ENCODE measurements at regions not wholly inside any gene's neighbourhood (a gene's known extent, or its start where the extent isn't known, plus 50 kb on each side); places are given as distances from the start of the nearest gene placed in this dataset.

- Histone ChIP-seq H3K4me3 (ENCODE audit: low read depth in 1 of 5, low read length in 5 of 5) (no peak overlapping the region), H3K9me3 (ENCODE audit: control insufficient read depth in 5 of 5, low read length in 5 of 5) (no peaks in the 10 kb centered on the region), H3K27ac (ENCODE audit: low read depth, low read length) (no peak overlapping the region), H3K4me1 (ENCODE audit: control insufficient read depth in 5 of 5, insufficient read depth in 5 of 5, low read length in 5 of 5) (no peaks in the 10 kb centered on the region), H3K27me3 (ENCODE audit: control insufficient read depth in 5 of 5, insufficient read depth in 4 of 5, low read length in 5 of 5) (no peaks in the 10 kb centered on the region), H3K9ac (ENCODE audit: low read length in 5 of 5) (no peak overlapping the region), H3K36me3 (ENCODE audit: control insufficient read depth in 5 of 5, insufficient read depth in 5 of 5, low read length in 5 of 5) (no peaks in the 10 kb centered on the region)
These were observed 247.7 kb downstream of the ICOS start for GRCh38 chr2:204184226-204184625.

GRCh38 chr2:204187229-204188083, 250.9 kb downstream of the ICOS start:
- no peaks in the 10 kb centered on the region for H3K36me3 ChIP-seq (ENCODE audit: control insufficient read depth in 5 of 5, insufficient read depth in 5 of 5, low read length in 5 of 5)
- H3K9me3 ChIP-seq (ENCODE audit: control insufficient read depth in 5 of 5, low read length in 5 of 5) = no peaks in the 10 kb centered on the region
- no peak overlapping the region for H3K4me3 ChIP-seq (ENCODE audit: low read depth in 1 of 5, low read length in 5 of 5)
- no peak overlapping the region for H3K9ac ChIP-seq (ENCODE audit: low read length in 5 of 5)
- H3K27me3 ChIP-seq (ENCODE audit: control insufficient read depth in 5 of 5, insufficient read depth in 4 of 5, low read length in 5 of 5) = no peaks in the 10 kb centered on the region
- no peak overlapping the region for H3K27ac ChIP-seq (ENCODE audit: low read depth, low read length)
- no peaks in the 10 kb centered on the region for H3K4me1 ChIP-seq (ENCODE audit: control insufficient read depth in 5 of 5, insufficient read depth in 5 of 5, low read length in 5 of 5)

GRCh38 chr2:204191574-204191973, 255.0 kb downstream of the ICOS start:
- Histone ChIP-seq H3K4me3 (ENCODE audit: low read depth in 1 of 5, low read length in 5 of 5) (no peak overlapping the region), H3K9me3 (ENCODE audit: control insufficient read depth in 5 of 5, low read length in 5 of 5) (no peaks in the 10 kb centered on the region), H3K27me3 (ENCODE audit: control insufficient read depth in 5 of 5, insufficient read depth in 4 of 5, low read length in 5 of 5) (no peaks in the 10 kb centered on the region), H3K4me1 (ENCODE audit: control insufficient read depth in 5 of 5, insufficient read depth in 5 of 5, low read length in 5 of 5) (no peaks in the 10 kb centered on the region), H3K36me3 (ENCODE audit: control insufficient read depth in 5 of 5, insufficient read depth in 5 of 5, low read length in 5 of 5) (no peaks in the 10 kb centered on the region), H3K9ac (ENCODE audit: low read length in 5 of 5) (no peak overlapping the region), H3K27ac (ENCODE audit: low read depth, low read length) (no peak overlapping the region)

GRCh38 chr2:204195498-204195897, 258.9 kb downstream of the ICOS start:
- Histone ChIP-seq H3K9ac (ENCODE audit: low read length in 5 of 5) (no peak overlapping the region), H3K9me3 (ENCODE audit: control insufficient read depth in 5 of 5, low read length in 5 of 5) (no peaks in the 10 kb centered on the region), H3K27me3 (ENCODE audit: control insufficient read depth in 5 of 5, insufficient read depth in 4 of 5, low read length in 5 of 5) (no peaks in the 10 kb centered on the region), H3K4me1 (ENCODE audit: control insufficient read depth in 5 of 5, insufficient read depth in 5 of 5, low read length in 5 of 5) (no peaks in the 10 kb centered on the region), H3K36me3 (ENCODE audit: control insufficient read depth in 5 of 5, insufficient read depth in 5 of 5, low read length in 5 of 5) (no peaks in the 10 kb centered on the region), H3K4me3 (ENCODE audit: low read depth in 1 of 5, low read length in 5 of 5) (no peak overlapping the region), H3K27ac (ENCODE audit: low read depth, low read length) (no peak overlapping the region)

DNA sequence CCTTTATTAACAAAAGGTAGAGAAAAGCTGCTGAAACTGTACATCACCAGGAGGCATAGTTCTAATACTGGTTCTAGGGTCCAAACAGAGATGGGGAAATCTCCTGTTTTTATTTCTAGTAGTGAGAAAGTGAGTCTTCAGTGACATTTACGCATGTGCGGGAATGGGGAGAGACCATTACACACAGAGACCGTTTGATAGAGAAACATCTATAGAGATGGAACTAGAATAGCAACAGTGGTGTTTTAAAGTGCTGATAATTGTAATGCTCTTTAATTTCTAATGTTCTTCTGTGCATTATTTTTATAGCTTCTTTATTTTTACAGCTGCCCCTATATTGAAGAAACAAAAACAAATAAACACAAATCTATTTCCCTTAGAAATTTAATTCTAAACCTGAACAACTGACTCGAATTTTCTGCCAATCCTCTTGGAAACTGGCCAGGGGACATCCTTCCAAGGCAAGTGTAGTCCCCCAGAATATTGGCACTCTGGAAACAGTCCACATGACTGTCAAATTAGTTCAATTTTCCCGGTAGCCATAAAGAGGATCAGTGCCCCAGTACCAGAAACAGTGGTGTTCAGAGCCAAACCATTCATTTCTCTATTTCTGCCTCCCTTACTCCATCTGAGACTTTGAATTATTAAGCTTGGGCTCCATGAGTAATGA, 260.9 kb downstream of the ICOS start:
- Histone ChIP-seq H3K4me3 (ENCODE audit: low read depth in 1 of 5, low read length in 5 of 5) (no peak overlapping the region), H3K36me3 (ENCODE audit: control insufficient read depth in 5 of 5, insufficient read depth in 5 of 5, low read length in 5 of 5) (no peaks in the 10 kb centered on the region), H3K27me3 (ENCODE audit: control insufficient read depth in 5 of 5, insufficient read depth in 4 of 5, low read length in 5 of 5) (no peaks in the 10 kb centered on the region), H3K27ac (ENCODE audit: low read depth, low read length) (no peak overlapping the region), H3K4me1 (ENCODE audit: control insufficient read depth in 5 of 5, insufficient read depth in 5 of 5, low read length in 5 of 5) (no peaks in the 10 kb centered on the region), H3K9me3 (ENCODE audit: control insufficient read depth in 5 of 5, low read length in 5 of 5) (no peaks in the 10 kb centered on the region), H3K9ac (ENCODE audit: low read length in 5 of 5) (no peak overlapping the region)

GRCh38 chr2:204199357-204199756, 262.8 kb downstream of the ICOS start:
- H3K9me3 ChIP-seq (ENCODE audit: control insufficient read depth in 5 of 5, low read length in 5 of 5) = no peaks in the 10 kb centered on the region
- H3K36me3 ChIP-seq (ENCODE audit: control insufficient read depth in 5 of 5, insufficient read depth in 5 of 5, low read length in 5 of 5) = no peaks in the 10 kb centered on the region
- no peaks in the 10 kb centered on the region for H3K4me1 ChIP-seq (ENCODE audit: control insufficient read depth in 5 of 5, insufficient read depth in 5 of 5, low read length in 5 of 5)
- H3K27ac ChIP-seq (ENCODE audit: low read depth, low read length) = no peak overlapping the region
- no peaks in the 10 kb centered on the region for H3K27me3 ChIP-seq (ENCODE audit: control insufficient read depth in 5 of 5, insufficient read depth in 4 of 5, low read length in 5 of 5)
- H3K4me3 ChIP-seq (ENCODE audit: low read depth in 1 of 5, low read length in 5 of 5) = no peak overlapping the region
- H3K9ac ChIP-seq (ENCODE audit: low read length in 5 of 5) = no peak overlapping the region

DNA sequence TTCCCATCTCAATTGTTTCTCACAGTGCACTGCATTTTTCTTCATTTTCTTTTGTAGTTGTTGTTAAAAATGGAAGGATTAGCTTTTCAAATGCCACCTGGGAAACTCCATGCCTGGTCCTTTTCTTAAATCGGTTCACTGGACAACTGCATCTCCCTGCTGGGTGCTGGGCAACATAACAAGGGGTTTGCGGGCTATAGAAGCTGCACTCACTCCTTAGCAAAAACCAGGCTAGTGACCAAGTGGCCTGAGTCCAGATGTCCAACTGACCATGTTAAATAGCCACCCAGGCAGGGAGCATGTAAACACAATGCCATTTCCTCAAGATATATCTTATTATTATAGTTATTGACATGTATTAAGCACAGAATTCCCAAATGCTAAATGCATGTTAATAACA, 264.9 kb downstream of the ICOS start:
- H3K9me3 ChIP-seq (ENCODE audit: control insufficient read depth in 5 of 5, low read length in 5 of 5) = no peaks in the 10 kb centered on the region
- peaks cover 0 to 4% (median 0%) of the 10 kb centered on the region in 5 donors for H3K27me3 ChIP-seq (ENCODE audit: control insufficient read depth in 5 of 5, insufficient read depth in 4 of 5, low read length in 5 of 5)
- H3K4me3 ChIP-seq (ENCODE audit: low read depth in 1 of 5, low read length in 5 of 5) = no peak overlapping the region
- no peak overlapping the region for H3K27ac ChIP-seq (ENCODE audit: low read depth, low read length)
- no peak overlapping the region for H3K9ac ChIP-seq (ENCODE audit: low read length in 5 of 5)
- no peaks in the 10 kb centered on the region for H3K36me3 ChIP-seq (ENCODE audit: control insufficient read depth in 5 of 5, insufficient read depth in 5 of 5, low read length in 5 of 5)
- H3K4me1 ChIP-seq (ENCODE audit: control insufficient read depth in 5 of 5, insufficient read depth in 5 of 5, low read length in 5 of 5) = no peaks in the 10 kb centered on the region

GRCh38 chr2:204202253-204202652, 265.7 kb downstream of the ICOS start:
- peaks cover 0 to 4% (median 0%) of the 10 kb centered on the region in 5 donors for H3K27me3 ChIP-seq (ENCODE audit: control insufficient read depth in 5 of 5, insufficient read depth in 4 of 5, low read length in 5 of 5)
- H3K36me3 ChIP-seq (ENCODE audit: control insufficient read depth in 5 of 5, insufficient read depth in 5 of 5, low read length in 5 of 5) = no peaks in the 10 kb centered on the region
- H3K9me3 ChIP-seq (ENCODE audit: control insufficient read depth in 5 of 5, low read length in 5 of 5) = no peaks in the 10 kb centered on the region
- no peak overlapping the region for H3K4me3 ChIP-seq (ENCODE audit: low read depth in 1 of 5, low read length in 5 of 5)
- H3K9ac ChIP-seq (ENCODE audit: low read length in 5 of 5) = no peak overlapping the region
- no peaks in the 10 kb centered on the region for H3K4me1 ChIP-seq (ENCODE audit: control insufficient read depth in 5 of 5, insufficient read depth in 5 of 5, low read length in 5 of 5)
- no peak overlapping the region for H3K27ac ChIP-seq (ENCODE audit: low read depth, low read length)

DNA sequence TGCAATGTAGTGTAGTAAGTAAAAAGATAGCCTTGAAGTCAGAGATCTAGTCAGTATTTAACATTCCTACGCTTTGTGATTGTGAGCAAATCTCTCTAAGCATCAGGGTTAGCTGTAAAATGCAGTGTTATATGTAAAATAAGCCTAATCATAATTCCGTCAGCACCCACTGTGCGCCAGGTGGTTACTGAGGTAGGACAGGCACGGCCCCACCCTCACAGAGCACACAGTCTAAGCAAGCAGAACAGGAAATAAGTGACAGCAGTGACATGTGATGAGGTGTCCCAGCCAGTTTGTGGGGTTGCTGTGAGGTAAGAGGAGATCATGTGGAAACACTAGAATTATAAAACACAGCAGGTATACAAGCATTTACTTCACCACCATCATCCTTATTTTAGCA, 267.1 kb downstream of the ICOS start:
- no peaks in the 10 kb centered on the region for H3K36me3 ChIP-seq (ENCODE audit: control insufficient read depth in 5 of 5, insufficient read depth in 5 of 5, low read length in 5 of 5)
- H3K27me3 ChIP-seq (ENCODE audit: control insufficient read depth in 5 of 5, insufficient read depth in 4 of 5, low read length in 5 of 5) = peaks cover 0 to 4% (median 0%) of the 10 kb centered on the region in 5 donors
- H3K4me1 ChIP-seq (ENCODE audit: control insufficient read depth in 5 of 5, insufficient read depth in 5 of 5, low read length in 5 of 5) = no peaks in the 10 kb centered on the region
- H3K27ac ChIP-seq (ENCODE audit: low read depth, low read length) = no peak overlapping the region
- no peak overlapping the region for H3K4me3 ChIP-seq (ENCODE audit: low read depth in 1 of 5, low read length in 5 of 5)
- H3K9me3 ChIP-seq (ENCODE audit: control insufficient read depth in 5 of 5, low read length in 5 of 5) = no peaks in the 10 kb centered on the region
- no peak overlapping the region for H3K9ac ChIP-seq (ENCODE audit: low read length in 5 of 5)

- no peak overlapping the region for H3K9ac ChIP-seq (ENCODE audit: low read length in 5 of 5)
- no peak overlapping the region for H3K27ac ChIP-seq (ENCODE audit: low read depth, low read length)
- H3K9me3 ChIP-seq (ENCODE audit: control insufficient read depth in 5 of 5, low read length in 5 of 5) = no peaks in the 10 kb centered on the region
- H3K4me1 ChIP-seq (ENCODE audit: control insufficient read depth in 5 of 5, insufficient read depth in 5 of 5, low read length in 5 of 5) = no peaks in the 10 kb centered on the region
- H3K4me3 ChIP-seq (ENCODE audit: low read depth in 1 of 5, low read length in 5 of 5) = no peak overlapping the region
- peaks cover 0 to 4% (median 0%) of the 10 kb centered on the region in 5 donors for H3K27me3 ChIP-seq (ENCODE audit: control insufficient read depth in 5 of 5, insufficient read depth in 4 of 5, low read length in 5 of 5)
- H3K36me3 ChIP-seq (ENCODE audit: control insufficient read depth in 5 of 5, insufficient read depth in 5 of 5, low read length in 5 of 5) = no peaks in the 10 kb centered on the region
These were observed 268.5 kb downstream of the ICOS start for GRCh38 chr2:204205082-204205481.
